ENCODE measurements at regions not wholly inside any gene's neighbourhood (a gene's known extent, or its start where the extent isn't known, plus 50 kb on each side); places are given as distances from the start of the nearest gene placed in this dataset.
A peak's percentile ranks its signal among the peaks of the same experiment; 100 is the strongest.

GRCh38 chr5:85266692-85267091 is 882.0 kb upstream of the EDIL3 start:
- intact Hi-C loops (cut with micrococcal nuclease; ENCODE audit: unreplicated experiment), result no loop called here
- FAIRE-seq, result no peak
- no peak for DNase-seq (ENCODE audit: low spot score)
- Histone ChIP-seq H3K4me1 (ENCODE audit: insufficient read depth, low read length) (no peaks in the 10 kb centered on the region), H3K36me3 (replicated peaks in 1 of 2; ENCODE audit: control insufficient read depth in 1 of 2, insufficient read depth in 2 of 2, low read length in 2 of 2) (no peaks in the 10 kb centered on the region), H3K9ac (ENCODE audit: insufficient read depth, low read depth, low read length) (no peak overlapping the region), H3K27ac (ENCODE audit: extremely low read length, insufficient read depth, low read length) (no peak overlapping the region), H4K20me1 (ENCODE audit: insufficient read depth, low read length) (no peaks in the 10 kb centered on the region), H3K79me2 (ENCODE audit: insufficient read depth, low read length) (no peaks in the 10 kb centered on the region), H3K4me3 (replicated peaks in 1 of 3; ENCODE audit: insufficient read depth in 1 of 3, low read depth in 2 of 3, low read length in 3 of 3) (no peak overlapping the region), H3K4me2 (ENCODE audit: low read depth, low read length) (no peak overlapping the region), H3K9me3 (ENCODE audit: low read length) (no peaks in the 10 kb centered on the region), H2AFZ (ENCODE audit: low read length) (no peak overlapping the region), H3K27me3 (ENCODE audit: control insufficient read depth in 1 of 2, insufficient read depth in 2 of 2, low read length in 2 of 2) (no peaks in the 10 kb centered on the region)
- no peak for ATAC-seq
- CTCF ChIA-PET (ENCODE audit: low intra/inter-chr PET ratio, low total read pairs), result no interaction called here
- in situ Hi-C loops (cut with HindIII; ENCODE audit: extremely low pct_ligation_motif_present, low pct_unique_long_range_greater_than_20kb), result no loop called here
- no TSS peak for BruUV-seq (replicated peaks)
- TF ChIP-seq MAFF (IDR thresholded peaks at IDR 0.05; ENCODE audit: low read depth, low read length) (0 out of 2 replicates have a peak, but pooled peaks have one; percentile 11), NFE2L2 (IDR thresholded peaks at IDR 0.05; ENCODE audit: low read length) (peak; percentile 87), STAT6 (CRISPR knock-in tag; IDR thresholded peaks at IDR 0.05; ENCODE audit: borderline replicate concordance) (no peak), ZNF570 (CRISPR knock-in tag; IDR thresholded peaks at IDR 0.05; ENCODE audit: borderline replicate concordance) (no peak), ZNF484 (CRISPR knock-in tag; IDR thresholded peaks at IDR 0.05; ENCODE audit: borderline replicate concordance, low read depth) (no peak), BRF2 (CRISPR knock-in tag; IDR thresholded peaks at IDR 0.05) (no peak), ZNF670 (CRISPR knock-in tag; IDR thresholded peaks at IDR 0.05; ENCODE audit: borderline replicate concordance) (no peak), MAFK (conservative IDR thresholded peaks at IDR 0.05 in 1 of 2, IDR thresholded peaks at IDR 0.05 in 1 of 2; ENCODE audit: low read length in 2 of 2) (0 out of 4 replicates have a peak, but pooled peaks of 1 of the 2 experiments have one; percentile 18)
- POLR2A ChIA-PET, result no interaction called here
- WGBS (ENCODE audit: low lambda C conversion rate), result 6% methylated on average over 1 of the region's 1 CpG

All from HepG2 (cell line).